ENCODE measurements at regions not wholly inside any gene's neighbourhood (a gene's known extent, or its start where the extent isn't known, plus 50 kb on each side); places are given as distances from the start of the nearest gene placed in this dataset.

GRCh38 chr17:79263191-79263590 lies 188.6 kb downstream of the ENGASE start:
- DNase-seq (ENCODE audit: low spot score) (no peak), ATAC-seq (no peak)
- H3K27ac Mint-ChIP-seq, result no peak overlapping the region
- H3K4me3 Mint-ChIP-seq, result no peak overlapping the region
- POLR2A ChIA-PET, result no interaction called here
- H3K4me1 Mint-ChIP-seq, result peaks cover 4% of the 10 kb centered on the region
- peaks cover 18% of the 10 kb centered on the region for H3K27me3 Mint-ChIP-seq (ENCODE audit: low read depth)
- TF ChIP-seq ZNF138 (CRISPR knock-in tag; conservative IDR thresholded peaks at IDR 0.05) (no peak), CREB1 (CRISPR knock-in tag; IDR thresholded peaks at IDR 0.05) (no peak), SP1 (CRISPR knock-in tag; conservative IDR thresholded peaks at IDR 0.05) (no peak)
- no peaks in the 10 kb centered on the region for H3K36me3 Mint-ChIP-seq
- no peaks in the 10 kb centered on the region for H3K9me3 Mint-ChIP-seq
- CTCF ChIA-PET, result interaction anchor here (1.5 kb wide), 1 partner anchor 41 kb away, joined by 4 read pairs; no protein-coding TSS in a partner anchor

- Mint-ChIP-seq H3K27me3 (ENCODE audit: low read depth) (peaks cover 17% of the 10 kb centered on the region), H3K27ac (no peak overlapping the region), H3K4me1 (no peaks in the 10 kb centered on the region; the same call in 1 of the 2 replicates), H3K9me3 (no peaks in the 10 kb centered on the region), H3K36me3 (no peaks in the 10 kb centered on the region), H3K4me3 (no peak overlapping the region)
- POLR2A ChIA-PET, result no interaction called here
- CTCF ChIA-PET, result no interaction called here
- no peak for DNase-seq (ENCODE audit: low spot score)
- ATAC-seq, result no peak
- TF ChIP-seq NR3C1 (CRISPR knock-in tag; conservative IDR thresholded peaks at IDR 0.05; ENCODE audit: low read depth), result no peak
Observed at GRCh38 chr17:79262624-79263023, 188.0 kb downstream of the ENGASE start.

- DNase-seq (ENCODE audit: low spot score) (no peak), ATAC-seq (no peak)
- H3K4me1 Mint-ChIP-seq, result no peaks in the 10 kb centered on the region
- TF ChIP-seq FOXP4 (CRISPR knock-in tag; IDR thresholded peaks at IDR 0.05), result no peak
- TF ChIP-seq TEAD1 (CRISPR knock-in tag; IDR thresholded peaks at IDR 0.05), result no peak
- no peak for TF ChIP-seq ZNF138 (CRISPR knock-in tag; conservative IDR thresholded peaks at IDR 0.05)
- TF ChIP-seq ZNF317 (CRISPR knock-in tag; IDR thresholded peaks at IDR 0.05; ENCODE audit: borderline replicate concordance, low read depth), result no peak
- TF ChIP-seq ATF2 (CRISPR knock-in tag; IDR thresholded peaks at IDR 0.05; ENCODE audit: borderline replicate concordance, low read depth), result no peak
- no peak for TF ChIP-seq ETV6 (CRISPR knock-in tag; IDR thresholded peaks at IDR 0.05)
- no peaks in the 10 kb centered on the region for H3K9me3 Mint-ChIP-seq
- no peak overlapping the region for H3K27ac Mint-ChIP-seq
- peaks cover 12% of the 10 kb centered on the region; the same call in 1 of the 2 replicates for H3K27me3 Mint-ChIP-seq (ENCODE audit: low read depth)
- ChIA-PET POLR2A (no interaction called here), CTCF (no interaction called here)
- H3K4me3 Mint-ChIP-seq, result no peak overlapping the region
- H3K36me3 Mint-ChIP-seq, result no peaks in the 10 kb centered on the region
Observed at GRCh38 chr17:79261355-79262072, 186.9 kb downstream of the ENGASE start.

GRCh38 chr17:79258843-79259242 lies 184.2 kb downstream of the ENGASE start:
- ChIA-PET CTCF (interaction anchor here (0.7 to 1.0 kb wide), 2 partner anchors 28 to 133 kb away, joined by 3 to 4 read pairs; no protein-coding TSS in a partner anchor), POLR2A (no interaction called here)
- no peak overlapping the region for H3K27ac Mint-ChIP-seq
- H3K9me3 Mint-ChIP-seq, result no peaks in the 10 kb centered on the region
- TF ChIP-seq NR1H2 (CRISPR knock-in tag; IDR thresholded peaks at IDR 0.05), result no peak
- no peak for ATAC-seq
- H3K36me3 Mint-ChIP-seq, result no peaks in the 10 kb centered on the region
- H3K27me3 Mint-ChIP-seq (ENCODE audit: low read depth), result peaks cover 4% of the 10 kb centered on the region; the same call in 1 of the 2 replicates
- no peak for DNase-seq (ENCODE audit: low spot score)
- H3K4me1 Mint-ChIP-seq, result no peaks in the 10 kb centered on the region
- no peak overlapping the region for H3K4me3 Mint-ChIP-seq

GRCh38 chr17:79258041-79258440 lies 183.4 kb downstream of the ENGASE start:
- DNase-seq (ENCODE audit: low spot score) (no peak), ATAC-seq (no peak)
- H3K27ac Mint-ChIP-seq, result no peak overlapping the region
- ChIA-PET POLR2A (interaction anchor here (0.7 kb wide), 1 partner anchor 17 kb away, joined by 3 read pairs; no protein-coding TSS in a partner anchor), CTCF (interaction anchor here (0.7 kb wide), 1 partner anchor 28 kb away, joined by 3 read pairs; no protein-coding TSS in a partner anchor)
- H3K36me3 Mint-ChIP-seq, result no peaks in the 10 kb centered on the region
- H3K9me3 Mint-ChIP-seq, result no peaks in the 10 kb centered on the region
- H3K4me1 Mint-ChIP-seq, result no peaks in the 10 kb centered on the region
- no peak overlapping the region for H3K4me3 Mint-ChIP-seq
- H3K27me3 Mint-ChIP-seq (ENCODE audit: low read depth), result peaks cover 4% of the 10 kb centered on the region; the same call in 1 of the 2 replicates
- no peak for TF ChIP-seq ARID4B (CRISPR knock-in tag; IDR thresholded peaks at IDR 0.05; ENCODE audit: borderline replicate concordance)
- TF ChIP-seq FOXP4 (CRISPR knock-in tag; IDR thresholded peaks at IDR 0.05), result no peak

Data from WTC11 (cell line).